Stomach (tissue), 8 donors: ENCODE measurements at regions not wholly inside any gene's neighbourhood (a gene's known extent, or its start where the extent isn't known, plus 50 kb on each side); places are given as distances from the start of the nearest gene placed in this dataset.

ENCODE experiments used
- DNase-seq, 2 donors: peaks; one replicate each; pipeline versions ENCODE4 v3.0.0 to v3.0.0-alpha.2; 2013 to 2019
- H3K27ac ChIP-seq, 5 donors: fragments of 200-600 bp in 4 of 5; sonication (generic) in 4 of 5; one replicate each; pipeline ENCODE4 v1.5.1; 2013 to 2019; ENCODE audit warnings: mild to moderate bottlenecking in 1 of 5, moderate library complexity in 1 of 5
- H3K27me3 ChIP-seq, 3 donors: fragments of 200-600 bp; sonication (generic); one replicate each; pipeline ENCODE4 v1.5.1; 2017 to 2019; ENCODE audit warnings: mixed run types in 1 of 3
- H3K36me3 ChIP-seq, 4 donors: fragments of 200-600 bp; sonication (generic); 1 replicate in 3 of 4; 2 replicates in 1 of 4; pipeline ENCODE4 v1.5.1; 2016 to 2019
- H3K4me1 ChIP-seq, 4 donors: fragments of 200-600 bp; sonication (generic); one replicate each; pipeline ENCODE4 v1.5.1; 2016 to 2019
- H3K4me3 ChIP-seq, 4 donors: fragments of 200-600 bp; sonication (generic) in 3 of 4; one replicate each; pipeline ENCODE4 v1.5.1; 2016 to 2019; ENCODE audit warnings: mild to moderate bottlenecking in 1 of 4
- H3K9me3 ChIP-seq, 4 donors: fragments of 200-600 bp; sonication (generic); one replicate each; pipeline ENCODE4 v1.5.1; 2016 to 2019
- CTCF ChIP-seq, 7 experiments: fragments of 450-650 bp in 4 of 7; fragments of 200-600 bp in 3 of 7; sonication (generic) in 3 of 7; IDR thresholded peaks; one replicate each; pipeline ENCODE4 v1.5.1; 2016 to 2019; ENCODE audit warnings: antibody characterized with exemption in 7 of 7, control low read depth in 2 of 7, mild to moderate bottlenecking in 1 of 7
- EP300 ChIP-seq: sonication (generic); formaldehyde crosslinking; IDR thresholded peaks from one replicate; pipeline ENCODE4 v1.6.1; 2017; ENCODE audit warnings: antibody characterized with exemption
- POLR2A ChIP-seq, 4 donors: fragments of 450-650 bp; IDR thresholded peaks; one replicate each; pipeline ENCODE4 v1.6.1; 2016; ENCODE audit warnings: antibody characterized with exemption in 4 of 4, control low read depth in 2 of 4, mild to moderate bottlenecking in 1 of 4, moderate library complexity in 1 of 4
- POLR2AphosphoS5 ChIP-seq, 3 donors: sonication (generic); formaldehyde crosslinking; IDR thresholded peaks; one replicate each; pipeline ENCODE4 v1.6.1; 2016; ENCODE audit warnings: antibody characterized with exemption in 3 of 3
- WGBS, 5 donors: extraction: QIAGEN DNeasy Blood & Tissue Kit in 3 of 5; methylation state at CpG; one replicate each; pipeline versions ENCODE4 v1.1.5 to v1.1.7; 2013 to 2018; 5-methylcytosine and 5-hydroxymethylcytosine counted together
- intact Hi-C: fragments of 100-400 bp; cut with DNase I; formaldehyde crosslinking; loops from one replicate; pipeline ENCODE4 v1.15.1; 2023; ENCODE audit warnings: low total_unique reads
- donor health status: healthy with polysubstance abuse.
- donor health status: Bipolar disorder and iron deficiency.
- donor health status: healthy.

- intact Hi-C loops = no loop called here
Observed at GRCh38 chr3:113151461-113152031, 59.8 kb upstream of the BOC start.

GRCh38 chr3:113152849-113153248, 58.5 kb upstream of the BOC start:
- Histone ChIP-seq H3K36me3 (no peaks in the 10 kb centered on the region), H3K4me1 (peaks cover 5 to 55% (median 21%) of the 10 kb centered on the region in 4 donors), H3K27me3 (no peaks in the 10 kb centered on the region), H3K9me3 (no peaks in the 10 kb centered on the region), H3K27ac (peak overlapping the region in 2 of 5 donors; percentile 12 to 79), H3K4me3 (no peak overlapping the region)
- TF ChIP-seq POLR2AphosphoS5 (IDR thresholded peaks at IDR 0.05) (no peak), EP300 (no peak), CTCF (IDR thresholded peaks at IDR 0.05) (no peak), POLR2A (IDR thresholded peaks at IDR 0.05) (no peak)
- 50 to 71% (median 61%) methylated on average over 1 of the region's 1 CpG for WGBS, 5 donors
- intact Hi-C loops = no loop called here
- no peak for DNase-seq

More at GRCh38 chr3:113151461-113152031, 59.8 kb upstream of the BOC start:
- H3K4me3 ChIP-seq = no peak overlapping the region
- H3K4me1 ChIP-seq = peaks cover 5 to 53% (median 20%) of the 10 kb centered on the region in 4 donors
- H3K27ac ChIP-seq = peak overlapping the region in 4 of 5 donors; percentile 14 to 79 (median 56)
- H3K36me3 ChIP-seq = no peaks in the 10 kb centered on the region
- 53 to 64% (median 61%) methylated on average over 6 of the region's 6 CpGs for WGBS, 5 donors
- no peaks in the 10 kb centered on the region for H3K27me3 ChIP-seq
- peak in 1 of 2 donors; percentile 76 for DNase-seq
- TF ChIP-seq CTCF (IDR thresholded peaks at IDR 0.05) (no peak), POLR2A (IDR thresholded peaks at IDR 0.05) (no peak), POLR2AphosphoS5 (IDR thresholded peaks at IDR 0.05) (peak in 1 of 3 donors; percentile 38)
- H3K9me3 ChIP-seq = no peaks in the 10 kb centered on the region

- 71 to 85% (median 79%) methylated on average over 3 of the region's 3 CpGs for WGBS, 5 donors
- no peaks in the 10 kb centered on the region for H3K27me3 ChIP-seq
- no peak overlapping the region for H3K27ac ChIP-seq
- no peak for TF ChIP-seq EP300
- TF ChIP-seq CTCF (IDR thresholded peaks at IDR 0.05) = no peak
- TF ChIP-seq POLR2AphosphoS5 (IDR thresholded peaks at IDR 0.05) = no peak
- no peak for TF ChIP-seq POLR2A (IDR thresholded peaks at IDR 0.05)
- intact Hi-C loops = no loop called here
- no peaks in the 10 kb centered on the region for H3K36me3 ChIP-seq
- no peak overlapping the region for H3K4me3 ChIP-seq
- H3K4me1 ChIP-seq = peaks cover 3 to 54% (median 18%) of the 10 kb centered on the region in 4 donors
- no peaks in the 10 kb centered on the region for H3K9me3 ChIP-seq
- DNase-seq = no peak
Observed at GRCh38 chr3:113153499-113154107, 57.8 kb upstream of the BOC start.

GRCh38 chr3:113156816-113157333, 54.5 kb upstream of the BOC start:
- Histone ChIP-seq H3K27ac (peak overlapping the region in 3 of 5 donors; percentile 27 to 49 (median 39)), H3K4me1 (peaks cover 0 to 25% (median 10%) of the 10 kb centered on the region in 4 donors), H3K36me3 (no peaks in the 10 kb centered on the region), H3K4me3 (no peak overlapping the region), H3K27me3 (no peaks in the 10 kb centered on the region), H3K9me3 (no peaks in the 10 kb centered on the region)
- 68 to 83% (median 80%) methylated on average over 2 of the region's 2 CpGs for WGBS, 5 donors
- no peak for TF ChIP-seq POLR2A (IDR thresholded peaks at IDR 0.05)
- no peak for TF ChIP-seq POLR2AphosphoS5 (IDR thresholded peaks at IDR 0.05)
- TF ChIP-seq EP300 = no peak
- no peak for TF ChIP-seq CTCF (IDR thresholded peaks at IDR 0.05)
- intact Hi-C loops = no loop called here
- no peak for DNase-seq
